ENCODE measurements at regions not wholly inside any gene's neighbourhood (a gene's known extent, or its start where the extent isn't known, plus 50 kb on each side); places are given as distances from the start of the nearest gene placed in this dataset.
A peak's percentile ranks its signal among the peaks of the same experiment; 100 is the strongest.

DNA sequence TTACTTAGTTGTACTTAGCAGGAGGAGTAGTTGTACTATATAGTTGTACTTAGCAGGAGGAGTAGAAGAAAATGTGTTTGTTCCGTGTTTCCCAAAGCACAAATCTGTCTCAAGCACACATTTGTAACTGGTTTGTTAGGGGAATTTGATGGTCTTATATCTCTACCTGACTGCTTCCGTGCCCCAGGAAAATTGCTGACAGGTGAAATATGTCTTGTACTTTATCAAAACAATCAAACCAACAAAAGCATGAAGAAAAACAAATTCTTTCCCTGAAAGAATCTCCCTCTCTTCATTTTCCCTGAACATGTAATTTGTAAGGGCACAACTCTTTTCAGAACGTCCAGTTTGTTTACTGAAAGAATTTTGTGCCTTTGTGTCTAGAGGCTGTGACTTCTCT lies 106.6 kb upstream of the RGS17 start:
- no peak for DNase-seq

DNA sequence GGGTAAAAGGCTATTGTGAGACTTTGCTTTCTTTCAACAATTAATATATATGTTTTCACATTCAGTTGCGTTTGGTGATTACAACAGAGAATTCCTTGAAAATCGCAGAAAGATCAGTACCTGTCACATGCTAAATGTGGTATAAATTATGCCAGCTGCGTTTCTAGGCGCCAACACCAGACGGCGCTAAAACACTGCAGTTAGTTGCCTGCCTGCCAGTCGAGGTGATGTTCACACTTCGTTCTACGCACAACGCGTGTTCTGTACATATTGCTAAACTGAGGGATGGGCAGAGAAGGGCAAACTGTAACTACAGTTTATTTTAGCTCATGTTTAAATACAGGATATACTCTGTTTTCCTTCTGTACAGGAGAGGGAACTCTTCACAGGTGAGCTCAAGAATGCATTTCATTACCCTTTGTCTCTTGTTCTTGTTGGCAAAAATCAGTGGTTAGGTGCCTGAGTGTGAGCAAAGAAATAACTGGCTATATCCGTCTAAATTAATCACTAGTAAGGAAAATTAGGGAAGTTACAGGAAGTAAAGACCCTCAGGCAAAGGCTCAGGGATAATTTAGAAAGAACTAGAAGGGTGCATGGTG lies 100.1 kb upstream of the RGS17 start:
- Histone ChIP-seq H3K4me3 (ENCODE audit: insufficient read depth, low read depth, low read length) (no peak overlapping the region), H3K27me3 (ENCODE audit: control insufficient read depth, insufficient read depth, low read length) (no peaks in the 10 kb centered on the region), H3K36me3 (replicated peaks; ENCODE audit: control insufficient read depth, insufficient read depth, low read length) (no peaks in the 10 kb centered on the region)
- DNase-seq, result peak; percentile 28

More for the DNA sequence above, 106.6 kb upstream of the RGS17 start:
- Histone ChIP-seq H3K36me3 (replicated peaks; ENCODE audit: control insufficient read depth, insufficient read depth, low read length) (no peaks in the 10 kb centered on the region), H3K27me3 (ENCODE audit: control insufficient read depth, insufficient read depth, low read length) (no peaks in the 10 kb centered on the region), H3K4me3 (ENCODE audit: insufficient read depth, low read depth, low read length) (no peak overlapping the region)

GRCh38 chr6:153218184-153218792 lies 87.2 kb upstream of the RGS17 start:
- no peak for DNase-seq
- Histone ChIP-seq H3K36me3 (replicated peaks; ENCODE audit: control insufficient read depth, insufficient read depth, low read length) (no peaks in the 10 kb centered on the region), H3K27me3 (ENCODE audit: control insufficient read depth, insufficient read depth, low read length) (no peaks in the 10 kb centered on the region), H3K4me3 (ENCODE audit: insufficient read depth, low read depth, low read length) (no peak overlapping the region)

GRCh38 chr6:153216789-153217188 lies 85.7 kb upstream of the RGS17 start:
- Histone ChIP-seq H3K4me3 (ENCODE audit: insufficient read depth, low read depth, low read length) (no peak overlapping the region), H3K27me3 (ENCODE audit: control insufficient read depth, insufficient read depth, low read length) (no peaks in the 10 kb centered on the region), H3K36me3 (replicated peaks; ENCODE audit: control insufficient read depth, insufficient read depth, low read length) (no peaks in the 10 kb centered on the region)
- no peak for DNase-seq

DNA sequence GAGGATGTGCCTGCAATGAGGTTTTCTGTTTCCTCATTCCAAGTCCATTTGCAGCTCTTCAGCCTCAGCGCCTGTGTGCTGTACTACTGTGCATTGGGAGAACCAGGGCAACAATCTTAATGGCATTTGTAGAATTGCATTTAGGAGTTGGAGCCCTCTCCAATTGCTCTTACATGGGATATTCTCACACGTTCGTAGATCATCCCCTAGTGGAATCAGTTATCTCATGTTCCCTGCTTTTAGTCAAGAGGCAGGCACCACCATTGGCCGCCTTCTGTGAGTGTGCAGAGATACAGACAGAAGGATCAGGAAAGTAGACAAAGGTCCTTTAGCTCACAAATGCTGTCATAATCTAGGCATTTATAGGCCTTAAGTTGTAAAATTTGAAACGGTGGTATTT lies 84.2 kb upstream of the RGS17 start:
- Histone ChIP-seq H3K27me3 (ENCODE audit: control insufficient read depth, insufficient read depth, low read length) (no peaks in the 10 kb centered on the region), H3K36me3 (replicated peaks; ENCODE audit: control insufficient read depth, insufficient read depth, low read length) (no peaks in the 10 kb centered on the region), H3K4me3 (ENCODE audit: insufficient read depth, low read depth, low read length) (no peak overlapping the region)
- DNase-seq, result no peak

DNA sequence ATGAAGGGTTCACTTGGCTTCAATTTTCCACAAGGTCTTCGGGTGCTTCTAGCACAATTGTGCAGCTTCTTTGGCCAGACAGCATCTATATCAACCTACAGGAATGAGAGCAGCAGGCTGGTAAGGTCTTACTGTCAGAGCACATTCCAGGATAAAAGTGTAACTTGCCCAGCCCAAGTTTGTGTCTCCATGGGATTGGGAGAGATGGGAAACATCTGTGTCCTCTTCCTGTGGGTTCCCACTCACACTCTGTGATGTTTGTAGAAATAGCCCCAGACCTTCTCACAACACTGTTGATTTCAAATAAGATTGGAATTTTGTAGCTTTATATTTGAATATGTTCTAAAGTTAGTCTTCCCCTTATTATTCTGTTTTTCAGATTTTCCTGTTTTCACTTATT lies 83.4 kb upstream of the RGS17 start:
- no peak for DNase-seq
- Histone ChIP-seq H3K27me3 (ENCODE audit: control insufficient read depth, insufficient read depth, low read length) (no peaks in the 10 kb centered on the region), H3K36me3 (replicated peaks; ENCODE audit: control insufficient read depth, insufficient read depth, low read length) (no peaks in the 10 kb centered on the region), H3K4me3 (ENCODE audit: insufficient read depth, low read depth, low read length) (no peak overlapping the region)

GRCh38 chr6:153210083-153210482 lies 79.0 kb upstream of the RGS17 start:
- no peaks in the 10 kb centered on the region for H3K36me3 ChIP-seq (replicated peaks; ENCODE audit: control insufficient read depth, insufficient read depth, low read length)
- DNase-seq, result no peak
- H3K27me3 ChIP-seq (ENCODE audit: control insufficient read depth, insufficient read depth, low read length), result no peaks in the 10 kb centered on the region
- H3K4me3 ChIP-seq (ENCODE audit: insufficient read depth, low read depth, low read length), result no peak overlapping the region

DNA sequence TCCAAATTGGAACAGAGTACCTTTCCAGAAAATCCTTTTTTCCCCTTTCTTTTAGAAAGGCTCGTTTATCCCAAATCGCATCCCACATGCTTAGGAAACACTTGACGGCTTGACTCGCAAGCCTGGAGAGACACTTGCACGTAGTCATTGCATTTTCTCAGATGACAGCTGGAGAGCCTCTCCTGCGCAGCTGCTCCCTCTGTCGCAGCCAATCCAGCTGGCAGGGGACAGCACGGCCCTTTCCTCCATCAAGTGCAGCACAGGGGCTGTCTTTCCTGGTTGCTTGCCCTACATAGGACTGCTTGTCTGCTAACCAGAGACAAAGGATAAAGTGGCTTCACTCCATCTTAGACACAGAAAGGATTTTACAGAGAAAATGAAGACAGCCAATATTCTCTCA lies 77.6 kb upstream of the RGS17 start:
- no peak overlapping the region for H3K4me3 ChIP-seq (ENCODE audit: insufficient read depth, low read depth, low read length)
- H3K36me3 ChIP-seq (replicated peaks; ENCODE audit: control insufficient read depth, insufficient read depth, low read length), result no peaks in the 10 kb centered on the region
- H3K27me3 ChIP-seq (ENCODE audit: control insufficient read depth, insufficient read depth, low read length), result no peaks in the 10 kb centered on the region
- no peak for DNase-seq

GRCh38 chr6:153207617-153208016 lies 76.5 kb upstream of the RGS17 start:
- H3K27me3 ChIP-seq (ENCODE audit: control insufficient read depth, insufficient read depth, low read length), result no peaks in the 10 kb centered on the region
- no peaks in the 10 kb centered on the region for H3K36me3 ChIP-seq (replicated peaks; ENCODE audit: control insufficient read depth, insufficient read depth, low read length)
- DNase-seq, result no peak
- no peak overlapping the region for H3K4me3 ChIP-seq (ENCODE audit: insufficient read depth, low read depth, low read length)

GRCh38 chr6:153207006-153207405 lies 75.9 kb upstream of the RGS17 start:
- Histone ChIP-seq H3K36me3 (replicated peaks; ENCODE audit: control insufficient read depth, insufficient read depth, low read length) (no peaks in the 10 kb centered on the region), H3K4me3 (ENCODE audit: insufficient read depth, low read depth, low read length) (no peak overlapping the region), H3K27me3 (ENCODE audit: control insufficient read depth, insufficient read depth, low read length) (no peaks in the 10 kb centered on the region)
- DNase-seq, result no peak

- Histone ChIP-seq H3K4me3 (ENCODE audit: insufficient read depth, low read depth, low read length) (no peak overlapping the region), H3K27me3 (ENCODE audit: control insufficient read depth, insufficient read depth, low read length) (no peaks in the 10 kb centered on the region), H3K36me3 (replicated peaks; ENCODE audit: control insufficient read depth, insufficient read depth, low read length) (no peaks in the 10 kb centered on the region)
- DNase-seq, result no peak
These were observed 62.1 kb upstream of the RGS17 start for GRCh38 chr6:153192943-153193885.

GRCh38 chr6:153183925-153184324 lies 52.8 kb upstream of the RGS17 start:
- DNase-seq, result no peak
- Histone ChIP-seq H3K27me3 (ENCODE audit: control insufficient read depth, insufficient read depth, low read length) (no peaks in the 10 kb centered on the region), H3K4me3 (ENCODE audit: insufficient read depth, low read depth, low read length) (no peak overlapping the region), H3K36me3 (replicated peaks; ENCODE audit: control insufficient read depth, insufficient read depth, low read length) (no peaks in the 10 kb centered on the region)
